ENCODE measurements at regions not wholly inside any gene's neighbourhood (a gene's known extent, or its start where the extent isn't known, plus 50 kb on each side); places are given as distances from the start of the nearest gene placed in this dataset.

DNA sequence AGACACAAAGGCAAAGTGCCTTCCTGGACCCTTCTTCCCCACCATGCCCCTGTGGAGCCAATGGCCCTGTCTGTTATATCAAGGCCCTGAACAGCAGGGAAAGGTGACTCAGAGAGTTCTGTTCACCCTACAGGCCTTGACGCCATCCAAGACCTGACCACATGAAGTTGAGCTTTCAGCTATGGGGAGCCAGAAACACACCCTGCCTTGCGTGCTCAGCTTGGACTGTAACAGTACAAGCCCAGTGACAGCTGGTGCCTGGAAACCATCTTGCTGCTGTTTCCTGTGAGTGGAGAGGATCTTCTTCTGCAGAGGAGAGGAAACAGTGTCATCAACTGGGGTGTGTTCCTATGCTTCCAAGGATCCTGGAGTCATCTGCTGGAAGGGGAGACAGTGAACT is 165.0 kb upstream of the IRF2BP2 start:
- intact Hi-C loops (cut with DNase I, micrococcal nuclease) = loop anchor here in 1 of 2 experiments (5.0 kb wide), 1 partner anchor 178 kb away; no protein-coding TSS in a partner anchor
- Mint-ChIP-seq H3K36me3 (ENCODE audit: low read depth) (no peaks in the 10 kb centered on the region), H3K4me3 (no peak overlapping the region), H3K27ac (peak overlapping the region; percentile 55), H3K4me1 (ENCODE audit: low read depth) (peaks cover 32% of the 10 kb centered on the region), H3K9me3 (no peaks in the 10 kb centered on the region), H3K27me3 (no peaks in the 10 kb centered on the region)
- peaks cover 13 to 18% of the 10 kb centered on the region in 2 experiments for H3K27me3 ChIP-seq (ENCODE audit: control insufficient read depth in 1 of 2, insufficient read depth in 2 of 2, low read length in 2 of 2)
- ChIA-PET CTCF (no interaction called here), POLR2A (interaction anchor here (0.6 kb wide), 2 partner anchors 51 to 95 kb away, joined by 3 read pairs; no protein-coding TSS in a partner anchor)
- peaks cover 0 to 2% of the 10 kb centered on the region in 2 experiments for H3K9me3 ChIP-seq (ENCODE audit: control insufficient read depth in 1 of 2, insufficient read depth in 1 of 2, low read length in 2 of 2)
- TF ChIP-seq CTCF (IDR thresholded peaks at IDR 0.05) = no peak
- ATAC-seq (ENCODE audit: poor library complexity) (no peak), DNase-seq (peak in 2 of 14 experiments; percentile 58 to 72)
- H3K4me1 ChIP-seq (ENCODE audit: insufficient read depth, low read length) = peaks cover 38% of the 10 kb centered on the region
- no peaks in the 10 kb centered on the region for H3K36me3 ChIP-seq (ENCODE audit: insufficient read depth, low read length)
- no peak overlapping the region for H3K27ac ChIP-seq (ENCODE audit: low read depth in 1 of 2, low read length in 2 of 2)
- no peak overlapping the region for H3K4me3 ChIP-seq (ENCODE audit: low read length)

DNA sequence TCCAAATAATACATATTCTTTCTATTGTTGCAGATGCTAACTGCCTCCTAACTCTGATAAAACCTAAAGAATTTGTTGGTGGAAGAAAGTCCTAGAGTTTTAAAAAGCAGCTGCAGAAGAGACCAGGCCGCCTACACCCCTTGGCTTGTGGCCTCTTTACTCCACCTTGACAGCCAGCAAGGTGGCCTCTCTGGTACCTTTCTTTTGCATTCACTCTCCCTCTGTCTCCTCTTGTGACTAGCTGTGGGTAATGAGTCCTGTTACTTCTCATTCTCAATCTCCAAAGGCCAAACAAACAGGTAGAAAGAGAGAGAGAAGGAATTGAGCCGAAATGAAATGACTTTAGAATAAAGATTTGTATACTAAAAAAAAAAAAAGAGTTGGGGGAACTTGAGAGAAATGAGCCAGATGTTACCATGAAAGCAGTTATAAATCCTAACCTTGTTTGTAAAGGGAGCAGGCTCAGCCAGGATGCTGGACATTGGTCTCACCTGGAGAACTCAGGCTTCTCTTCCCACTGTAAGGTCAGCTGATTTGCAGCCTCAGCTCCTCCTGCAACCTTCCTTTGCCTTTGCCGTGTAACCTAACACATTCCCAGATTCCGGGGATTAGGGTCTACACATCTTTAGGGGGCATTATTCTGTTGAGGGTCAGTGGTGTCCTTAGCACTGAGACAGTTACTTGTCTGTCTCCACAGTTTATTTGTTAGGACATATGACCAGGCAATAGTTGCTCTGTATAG is 164.1 kb upstream of the IRF2BP2 start:
- no peak overlapping the region for H3K4me3 ChIP-seq (ENCODE audit: low read length)
- Mint-ChIP-seq H3K27ac (peak overlapping the region; percentile 55), H3K27me3 (no peaks in the 10 kb centered on the region), H3K36me3 (ENCODE audit: low read depth) (no peaks in the 10 kb centered on the region), H3K4me3 (no peak overlapping the region), H3K4me1 (ENCODE audit: low read depth) (peaks cover 40% of the 10 kb centered on the region), H3K9me3 (no peaks in the 10 kb centered on the region)
- H3K4me1 ChIP-seq (ENCODE audit: insufficient read depth, low read length) = peaks cover 47% of the 10 kb centered on the region
- ChIA-PET POLR2A (interaction anchor here (4.0 to 7.4 kb wide), 2 partner anchors 50 to 163 kb away, joined by 32 to 67 read pairs; partner anchors contain the start of gene IRF2BP2), CTCF (no interaction called here)
- DNase-seq = no peak
- peaks cover 9 to 18% of the 10 kb centered on the region in 2 experiments for H3K27me3 ChIP-seq (ENCODE audit: control insufficient read depth in 1 of 2, insufficient read depth in 2 of 2, low read length in 2 of 2)
- H3K9me3 ChIP-seq (ENCODE audit: control insufficient read depth in 1 of 2, insufficient read depth in 1 of 2, low read length in 2 of 2) = peaks cover 0 to 2% of the 10 kb centered on the region in 2 experiments
- ATAC-seq (ENCODE audit: poor library complexity) = no peak
- H3K27ac ChIP-seq (ENCODE audit: low read depth in 1 of 2, low read length in 2 of 2) = no peak overlapping the region
- no peaks in the 10 kb centered on the region for H3K36me3 ChIP-seq (ENCODE audit: insufficient read depth, low read length)
- TF ChIP-seq CTCF (IDR thresholded peaks at IDR 0.05) = no peak
- intact Hi-C loops (cut with DNase I, micrococcal nuclease) = loop anchor here (2.0 to 5.0 kb wide), 2 partner anchors 71 to 177 kb away; no protein-coding TSS in a partner anchor

DNA sequence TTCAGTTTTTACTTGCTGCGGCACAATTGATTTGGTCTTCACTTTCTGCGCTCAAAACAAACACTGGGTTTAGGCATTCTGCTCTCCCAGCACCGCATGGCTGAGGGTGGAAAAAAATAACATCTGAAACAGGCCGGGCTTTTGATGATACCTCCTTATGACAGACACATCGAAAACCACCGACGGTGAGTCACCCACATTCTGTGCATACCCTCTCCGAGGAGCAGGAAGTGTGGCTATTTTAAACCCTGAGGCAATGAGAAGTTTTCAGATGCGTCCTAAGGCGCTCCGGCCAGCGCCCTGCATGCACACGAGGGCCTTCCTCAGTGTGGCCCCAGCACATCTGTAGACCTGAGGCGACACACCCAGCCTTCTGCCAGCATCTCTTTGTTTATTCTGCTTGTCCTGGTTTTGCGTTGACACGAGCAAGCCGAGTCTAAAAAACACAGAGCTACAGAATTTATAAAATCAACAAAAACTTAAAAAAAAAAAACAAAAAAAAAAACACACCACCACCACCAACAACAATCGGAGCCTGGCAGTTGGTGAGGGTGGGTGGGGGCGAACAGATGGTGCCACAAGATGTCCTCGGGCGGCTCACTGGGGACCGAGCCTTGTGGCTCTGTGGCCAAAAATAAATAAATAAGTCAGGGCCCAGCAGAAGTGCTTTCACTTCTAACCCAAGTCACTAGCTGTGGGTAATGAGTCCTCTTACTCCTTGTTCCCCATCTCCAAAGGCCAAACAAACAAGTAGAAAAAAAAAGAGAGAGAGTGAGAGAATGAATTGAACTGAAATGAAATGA is 162.6 kb upstream of the IRF2BP2 start:
- Histone ChIP-seq H3K9me3 (ENCODE audit: control insufficient read depth in 1 of 2, insufficient read depth in 1 of 2, low read length in 2 of 2) (peaks cover 0 to 2% of the 10 kb centered on the region in 2 experiments), H3K27ac (ENCODE audit: low read depth in 1 of 2, low read length in 2 of 2) (peak overlapping the region; percentile 59 to 72), H3K27me3 (ENCODE audit: control insufficient read depth in 1 of 2, insufficient read depth in 2 of 2, low read length in 2 of 2) (peaks cover 4 to 12% of the 10 kb centered on the region in 2 experiments), H3K4me1 (ENCODE audit: insufficient read depth, low read length) (peaks cover 53% of the 10 kb centered on the region), H3K36me3 (ENCODE audit: insufficient read depth, low read length) (no peaks in the 10 kb centered on the region), H3K4me3 (ENCODE audit: low read length) (peak overlapping the region; percentile 21)
- Mint-ChIP-seq H3K27ac (peak overlapping the region; percentile 87), H3K9me3 (no peaks in the 10 kb centered on the region), H3K36me3 (ENCODE audit: low read depth) (no peaks in the 10 kb centered on the region), H3K4me3 (peak overlapping the region; percentile 42), H3K4me1 (ENCODE audit: low read depth) (peaks cover 56% of the 10 kb centered on the region), H3K27me3 (no peaks in the 10 kb centered on the region)
- no peak for TF ChIP-seq CTCF (IDR thresholded peaks at IDR 0.05)
- CTCF ChIA-PET = interaction anchor here (0.9 to 1.4 kb wide), 2 partner anchors 69 to 175 kb away, joined by 3 to 4 read pairs; no protein-coding TSS in a partner anchor
- ATAC-seq (ENCODE audit: poor library complexity) (peak; percentile 82), DNase-seq (peak; percentile 56 to 95 (median 78))
- intact Hi-C loops (cut with DNase I, micrococcal nuclease) = loop anchor here (1.0 to 5.0 kb wide), 6 partner anchors 13 to 175 kb away; no protein-coding TSS in a partner anchor
- POLR2A ChIA-PET = interaction anchor here (0.6 to 7.4 kb wide), 5 partner anchors 13 to 239 kb away, joined by 3 to 67 read pairs (median 11); partner anchors contain the start of gene IRF2BP2
